Parathyroid adenoma (tissue), 2 donors: ENCODE measurements at regions not wholly inside any gene's neighbourhood (a gene's known extent, or its start where the extent isn't known, plus 50 kb on each side); places are given as distances from the start of the nearest gene placed in this dataset.

Source experiments
- H2AFZ ChIP-seq: fragments of 300-600 bp; sonication (generic); one replicate; pipeline ENCODE4 v1.7.0; 2017; ENCODE audit warnings: antibody characterized with exemption, mild to moderate bottlenecking
- H3K27ac ChIP-seq: fragments of 300-600 bp; sonication (generic); one replicate; pipeline ENCODE4 v1.7.0; 2017
- H3K27me3 ChIP-seq: fragments of 300-600 bp; sonication (generic); one replicate; pipeline ENCODE4 v1.7.0; 2017; ENCODE audit warnings: low read length; ENCODE audit not compliant: control insufficient read depth, insufficient read depth
- H3K36me3 ChIP-seq: fragments of 300-600 bp; sonication (generic); one replicate; pipeline ENCODE4 v1.7.0; 2017; ENCODE audit warnings: low read length; ENCODE audit not compliant: control insufficient read depth, insufficient read depth
- H3K4me1 ChIP-seq: fragments of 300-600 bp; sonication (generic); one replicate; pipeline ENCODE4 v1.7.0; 2017; ENCODE audit warnings: control low read depth
- H3K4me2 ChIP-seq: fragments of 300-600 bp; sonication (generic); one replicate; pipeline ENCODE4 v1.7.0; 2017; ENCODE audit warnings: low read length
- H3K4me3 ChIP-seq: fragments of 300-600 bp; sonication (generic); one replicate; pipeline ENCODE4 v1.7.0; 2017; ENCODE audit warnings: low read depth, low read length
- H3K79me2 ChIP-seq: fragments of 300-600 bp; sonication (generic); one replicate; pipeline ENCODE4 v1.7.0; 2017; ENCODE audit warnings: control low read depth
- H3K9ac ChIP-seq: fragments of 300-600 bp; sonication (generic); one replicate; pipeline ENCODE4 v1.7.0; 2017; ENCODE audit warnings: mild to moderate bottlenecking
- H3K9me3 ChIP-seq: fragments of 300-600 bp; sonication (generic); one replicate; pipeline ENCODE4 v1.7.0; 2017; ENCODE audit warnings: low read length; ENCODE audit not compliant: control insufficient read depth
- TF ChIP-seq, protein P1 (sequence below): fragments of 300-600 bp; sonication (generic); IDR thresholded peaks from one replicate; pipeline ENCODE4 v1.7.0; 2017; ENCODE audit warnings: antibody characterized with exemption, mild to moderate bottlenecking
- donor health status: primary hyperparathyroidism.

DNA sequence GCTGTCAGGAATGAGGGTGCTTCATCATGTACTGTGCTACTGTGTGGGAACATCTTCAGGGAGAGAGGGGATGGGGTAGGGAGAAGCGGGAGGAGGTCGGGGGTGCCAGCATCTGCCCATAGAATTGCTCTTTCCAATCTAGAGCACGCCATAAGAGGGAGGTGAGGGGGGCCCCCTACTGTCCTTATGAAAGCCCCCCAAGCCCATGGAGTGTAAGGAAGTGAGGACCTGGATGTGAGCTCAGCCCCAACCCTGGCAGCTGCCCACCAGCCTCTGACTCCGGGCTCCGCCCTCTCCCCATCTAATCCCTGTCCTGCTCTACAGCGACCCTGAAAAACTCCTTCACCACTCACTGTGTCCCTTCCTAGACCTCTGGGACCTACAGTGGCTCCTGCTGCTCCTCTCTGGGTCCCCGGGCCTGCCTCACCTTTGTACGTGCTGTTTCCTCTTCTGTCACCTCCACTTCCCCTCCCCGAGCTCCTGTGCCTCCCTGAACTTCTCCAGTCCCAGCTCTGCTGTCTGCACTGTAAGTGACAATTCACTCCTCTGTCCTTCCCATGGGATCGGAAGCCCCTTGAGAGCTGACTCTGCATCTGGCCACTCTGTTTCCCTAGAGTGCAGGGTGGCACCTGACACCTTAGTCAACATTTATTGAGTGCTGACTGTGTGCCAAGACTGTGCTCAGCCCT is 269.4 kb downstream of the PTPRU start:
- TF ChIP-seq, protein P1, sequence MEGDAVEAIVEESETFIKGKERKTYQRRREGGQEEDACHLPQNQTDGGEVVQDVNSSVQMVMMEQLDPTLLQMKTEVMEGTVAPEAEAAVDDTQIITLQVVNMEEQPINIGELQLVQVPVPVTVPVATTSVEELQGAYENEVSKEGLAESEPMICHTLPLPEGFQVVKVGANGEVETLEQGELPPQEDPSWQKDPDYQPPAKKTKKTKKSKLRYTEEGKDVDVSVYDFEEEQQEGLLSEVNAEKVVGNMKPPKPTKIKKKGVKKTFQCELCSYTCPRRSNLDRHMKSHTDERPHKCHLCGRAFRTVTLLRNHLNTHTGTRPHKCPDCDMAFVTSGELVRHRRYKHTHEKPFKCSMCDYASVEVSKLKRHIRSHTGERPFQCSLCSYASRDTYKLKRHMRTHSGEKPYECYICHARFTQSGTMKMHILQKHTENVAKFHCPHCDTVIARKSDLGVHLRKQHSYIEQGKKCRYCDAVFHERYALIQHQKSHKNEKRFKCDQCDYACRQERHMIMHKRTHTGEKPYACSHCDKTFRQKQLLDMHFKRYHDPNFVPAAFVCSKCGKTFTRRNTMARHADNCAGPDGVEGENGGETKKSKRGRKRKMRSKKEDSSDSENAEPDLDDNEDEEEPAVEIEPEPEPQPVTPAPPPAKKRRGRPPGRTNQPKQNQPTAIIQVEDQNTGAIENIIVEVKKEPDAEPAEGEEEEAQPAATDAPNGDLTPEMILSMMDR: no peak
- H3K27ac ChIP-seq: no peak overlapping the region
- H3K4me1 ChIP-seq: no peaks in the 10 kb centered on the region
- H3K9ac ChIP-seq: no peak overlapping the region
- no peaks in the 10 kb centered on the region for H3K9me3 ChIP-seq
- no peak overlapping the region for H2AFZ ChIP-seq
- no peaks in the 10 kb centered on the region for H3K79me2 ChIP-seq
- H3K36me3 ChIP-seq: no peaks in the 10 kb centered on the region
- no peak overlapping the region for H3K4me2 ChIP-seq
- H3K4me3 ChIP-seq: no peak overlapping the region
- H3K27me3 ChIP-seq: no peaks in the 10 kb centered on the region

DNA sequence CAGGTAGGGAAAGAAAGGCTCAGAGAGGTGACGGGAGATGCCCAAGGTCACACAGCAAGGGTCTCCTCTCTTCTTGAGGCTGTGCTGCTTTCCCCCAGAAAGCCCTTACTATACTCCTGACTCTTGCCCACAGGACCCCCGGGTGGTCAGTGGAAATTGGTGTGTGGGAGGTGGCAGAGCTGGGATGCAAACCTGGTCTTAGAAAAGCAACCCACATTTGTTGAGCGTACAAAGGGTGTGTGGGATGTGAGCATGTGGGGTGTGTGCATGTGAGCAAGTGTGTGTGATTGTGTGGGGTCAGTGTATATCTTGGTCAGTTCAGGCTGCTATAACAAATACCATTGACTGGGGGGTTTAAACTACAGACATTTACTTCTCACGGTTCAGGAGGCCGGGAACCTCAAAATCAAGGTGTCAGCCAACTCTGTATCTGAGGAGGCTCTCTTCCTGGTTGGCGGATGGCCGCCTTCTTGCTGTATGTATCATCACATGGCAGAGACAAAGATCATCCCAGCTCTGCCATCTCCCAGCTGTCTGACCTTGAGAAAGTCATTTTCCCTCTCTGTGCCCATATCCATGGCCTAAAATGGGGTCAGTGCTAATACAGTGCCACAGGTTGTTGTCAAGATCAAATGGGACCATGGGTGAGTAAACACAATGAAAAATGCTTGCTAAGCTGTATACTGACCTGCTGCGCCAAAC is 268.5 kb downstream of the PTPRU start:
- Histone ChIP-seq H3K9me3 (no peaks in the 10 kb centered on the region), H3K27ac (no peak overlapping the region), H3K9ac (no peak overlapping the region), H3K4me1 (no peaks in the 10 kb centered on the region), H3K4me2 (no peak overlapping the region), H3K27me3 (no peaks in the 10 kb centered on the region), H2AFZ (no peak overlapping the region), H3K36me3 (no peaks in the 10 kb centered on the region), H3K4me3 (no peak overlapping the region), H3K79me2 (no peaks in the 10 kb centered on the region)
- TF ChIP-seq, protein P1: no peak

DNA sequence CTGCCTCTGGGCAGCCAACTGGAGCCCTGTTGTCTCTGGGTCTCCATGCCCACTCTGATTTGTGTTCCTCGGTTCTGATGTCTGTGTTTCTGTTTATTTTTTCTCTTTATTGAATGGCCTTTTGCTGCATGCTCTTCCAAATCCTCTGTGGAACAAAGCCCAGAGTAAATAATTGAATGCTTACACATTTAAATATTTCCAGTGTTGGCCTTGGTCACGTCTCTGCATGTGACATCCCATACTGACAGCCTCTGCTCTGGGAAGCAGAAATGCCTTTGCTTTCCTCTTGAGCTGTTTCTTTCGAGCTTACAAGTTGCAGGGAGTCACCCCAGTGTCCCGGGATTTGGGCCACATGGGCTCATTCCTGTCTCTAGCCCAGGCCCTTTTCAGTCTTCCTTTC is 267.9 kb downstream of the PTPRU start:
- no peaks in the 10 kb centered on the region for H3K27me3 ChIP-seq
- H3K4me1 ChIP-seq: no peaks in the 10 kb centered on the region
- no peak overlapping the region for H3K9ac ChIP-seq
- H3K4me3 ChIP-seq: no peak overlapping the region
- TF ChIP-seq, protein P1: no peak
- no peak overlapping the region for H3K27ac ChIP-seq
- no peaks in the 10 kb centered on the region for H3K36me3 ChIP-seq
- no peaks in the 10 kb centered on the region for H3K79me2 ChIP-seq
- H3K9me3 ChIP-seq: no peaks in the 10 kb centered on the region
- no peak overlapping the region for H3K4me2 ChIP-seq
- H2AFZ ChIP-seq: no peak overlapping the region

DNA sequence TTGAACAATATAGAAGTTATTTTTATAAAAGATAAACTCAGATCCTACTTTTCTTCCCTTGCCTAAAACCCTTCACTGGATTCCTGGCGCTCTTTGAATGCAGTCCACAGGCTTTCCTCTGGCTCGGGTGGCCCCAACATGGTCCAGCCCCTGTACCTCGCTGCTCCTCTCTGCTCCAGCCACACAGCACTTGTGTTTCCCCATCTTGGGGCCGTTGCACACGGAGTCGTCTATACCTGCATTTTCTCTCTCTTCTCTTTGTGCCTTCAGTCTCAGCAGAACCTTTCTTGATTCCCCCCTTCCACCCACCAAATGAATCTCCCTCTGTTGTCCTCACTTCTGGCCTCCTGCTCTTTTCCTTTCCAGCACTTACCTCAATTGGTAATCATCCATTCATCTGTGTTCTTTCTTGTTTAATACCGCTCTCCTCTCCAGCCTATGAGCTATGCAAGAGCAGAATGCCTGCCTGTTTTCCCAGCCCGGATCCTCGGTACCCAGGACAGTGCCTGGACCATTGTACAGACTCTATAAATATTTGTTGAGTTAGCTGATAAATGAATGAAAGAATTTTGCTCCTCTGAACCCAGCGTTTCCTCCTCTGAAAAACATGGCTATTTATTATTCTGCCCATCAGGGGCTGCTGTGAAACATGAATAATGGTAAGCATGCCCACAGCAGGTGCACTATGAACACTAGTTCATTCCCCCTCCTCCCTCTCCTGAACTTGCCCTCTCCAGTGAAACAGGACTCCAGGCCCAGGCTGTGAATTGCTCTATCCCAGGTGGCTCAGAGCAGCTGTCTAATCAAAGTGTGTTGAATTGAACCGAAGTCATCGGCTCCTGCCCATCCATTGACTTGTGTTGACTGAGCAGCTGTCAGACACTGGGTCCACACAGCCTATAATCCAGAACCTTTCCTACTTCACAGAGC is 266.9 kb downstream of the PTPRU start:
- TF ChIP-seq, protein P1: no peak
- Histone ChIP-seq H3K9me3 (no peaks in the 10 kb centered on the region), H3K27ac (no peak overlapping the region), H2AFZ (no peak overlapping the region), H3K27me3 (no peaks in the 10 kb centered on the region), H3K36me3 (no peaks in the 10 kb centered on the region), H3K4me2 (no peak overlapping the region), H3K4me3 (no peak overlapping the region), H3K9ac (no peak overlapping the region), H3K4me1 (no peaks in the 10 kb centered on the region), H3K79me2 (no peaks in the 10 kb centered on the region)
